ENCODE measurements at regions not wholly inside any gene's neighbourhood (a gene's known extent, or its start where the extent isn't known, plus 50 kb on each side); places are given as distances from the start of the nearest gene placed in this dataset.

- TF ChIP-seq EZH2phosphoT487 (IDR thresholded peaks at IDR 0.05; ENCODE audit: borderline replicate concordance, low read depth, low read length) (no peak), CTCF (conservative IDR thresholded peaks at IDR 0.05; ENCODE audit: low read length) (no peak)
Measured at GRCh38 chr1:106681939-106682522, 374.4 kb upstream of the PRMT6 start.

All from OCI-LY7 (cell line).